GM12865 (cell line): ENCODE measurements at regions not wholly inside any gene's neighbourhood (a gene's known extent, or its start where the extent isn't known, plus 50 kb on each side); places are given as distances from the start of the nearest gene placed in this dataset.

Experiments used
- DNase-seq: peaks from one replicate; pipeline ENCODE4 v3.0.0; 2010; ENCODE audit warnings: low read depth
- H3K4me3 ChIP-seq: 2 replicates; pipeline ENCODE4 v1.5.1; 2011; ENCODE audit warnings: mild to moderate bottlenecking, low read depth, low read length, control low read depth
- TF ChIP-seq, protein P1 (sequence below): IDR thresholded peaks from 2 replicates; pipeline ENCODE4 v1.5.1; 2011; ENCODE audit warnings: low read length, control low read depth, low read depth, inconsistent platforms; ENCODE audit not compliant: insufficient read depth; ENCODE audit errors: missing control alignments

DNA sequence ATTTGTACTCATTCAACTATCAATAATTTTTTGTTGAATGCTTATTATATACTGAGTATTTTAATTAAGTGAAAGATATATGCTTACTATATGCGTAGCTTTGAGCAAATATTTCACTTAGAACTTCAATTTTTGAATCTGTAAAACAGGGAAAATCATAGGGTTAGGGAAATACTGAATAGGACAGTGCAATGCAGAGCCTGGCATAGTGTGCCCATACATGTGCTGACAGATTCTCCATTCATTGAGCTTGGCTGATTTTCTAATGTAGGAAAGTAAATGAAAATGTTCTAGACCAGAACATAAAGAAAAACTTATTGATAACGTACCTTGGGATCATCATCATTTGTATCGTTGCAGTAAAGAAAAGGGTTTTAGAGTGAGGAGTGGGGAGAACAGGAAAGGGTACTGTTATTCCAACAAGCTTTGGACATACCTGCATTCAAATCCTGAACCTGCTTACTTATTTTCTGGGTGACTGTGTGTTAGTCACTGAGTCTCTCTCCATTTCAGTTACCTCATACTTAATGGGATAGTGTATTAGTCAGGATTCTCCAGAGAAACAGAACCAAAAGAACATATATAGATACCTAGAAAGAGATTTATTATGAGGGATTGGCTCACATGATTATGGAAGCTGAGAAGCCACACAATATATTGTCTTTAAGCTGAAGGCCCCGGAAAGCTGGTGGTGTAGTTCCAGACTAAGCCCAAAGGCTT lies 436.4 kb downstream of the ADAMTS20 start:
- no peak overlapping the region for H3K4me3 ChIP-seq
- TF ChIP-seq, protein P1, sequence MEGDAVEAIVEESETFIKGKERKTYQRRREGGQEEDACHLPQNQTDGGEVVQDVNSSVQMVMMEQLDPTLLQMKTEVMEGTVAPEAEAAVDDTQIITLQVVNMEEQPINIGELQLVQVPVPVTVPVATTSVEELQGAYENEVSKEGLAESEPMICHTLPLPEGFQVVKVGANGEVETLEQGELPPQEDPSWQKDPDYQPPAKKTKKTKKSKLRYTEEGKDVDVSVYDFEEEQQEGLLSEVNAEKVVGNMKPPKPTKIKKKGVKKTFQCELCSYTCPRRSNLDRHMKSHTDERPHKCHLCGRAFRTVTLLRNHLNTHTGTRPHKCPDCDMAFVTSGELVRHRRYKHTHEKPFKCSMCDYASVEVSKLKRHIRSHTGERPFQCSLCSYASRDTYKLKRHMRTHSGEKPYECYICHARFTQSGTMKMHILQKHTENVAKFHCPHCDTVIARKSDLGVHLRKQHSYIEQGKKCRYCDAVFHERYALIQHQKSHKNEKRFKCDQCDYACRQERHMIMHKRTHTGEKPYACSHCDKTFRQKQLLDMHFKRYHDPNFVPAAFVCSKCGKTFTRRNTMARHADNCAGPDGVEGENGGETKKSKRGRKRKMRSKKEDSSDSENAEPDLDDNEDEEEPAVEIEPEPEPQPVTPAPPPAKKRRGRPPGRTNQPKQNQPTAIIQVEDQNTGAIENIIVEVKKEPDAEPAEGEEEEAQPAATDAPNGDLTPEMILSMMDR = no peak
- no peak for DNase-seq

DNA sequence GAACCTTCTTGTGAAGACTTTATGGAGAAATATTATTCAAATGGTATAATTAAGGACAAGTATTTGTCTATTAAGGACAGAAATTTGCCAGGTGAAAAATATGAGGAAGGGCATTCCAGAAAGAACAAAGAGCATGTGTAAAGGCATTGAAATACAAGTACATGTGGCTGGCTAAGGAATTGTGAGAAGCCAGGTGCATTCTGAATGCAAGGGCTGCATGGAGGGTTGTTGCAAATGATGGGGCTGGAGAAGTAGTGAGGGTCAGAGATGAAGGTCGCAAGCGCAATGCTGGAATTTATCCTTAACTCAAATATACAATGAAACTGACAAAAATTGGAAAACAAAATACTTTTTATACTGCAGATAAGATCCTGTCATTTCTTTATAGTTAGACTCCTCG lies 437.7 kb downstream of the ADAMTS20 start:
- H3K4me3 ChIP-seq = no peak overlapping the region
- TF ChIP-seq, protein P1 = no peak
- DNase-seq = no peak

DNA sequence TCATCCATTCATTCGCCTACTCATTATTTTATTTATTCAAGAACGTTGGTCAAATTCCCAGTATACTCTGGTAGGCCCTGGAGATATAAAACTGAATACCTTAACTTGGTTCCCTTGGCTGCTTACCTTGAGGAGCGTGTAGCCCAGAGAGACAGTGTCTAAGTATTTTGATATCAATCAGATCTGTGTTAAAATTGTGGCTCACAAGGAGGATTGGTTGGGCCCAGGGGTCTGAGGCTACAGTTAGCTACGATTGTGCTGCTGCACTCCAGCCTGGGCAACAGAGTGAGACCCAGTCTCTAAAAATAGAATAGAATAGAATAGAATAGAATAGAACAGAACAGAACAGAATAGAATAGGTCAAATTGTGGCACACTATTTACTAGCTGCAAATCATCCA lies 438.4 kb downstream of the ADAMTS20 start:
- TF ChIP-seq, protein P1 = no peak
- no peak for DNase-seq
- no peak overlapping the region for H3K4me3 ChIP-seq

DNA sequence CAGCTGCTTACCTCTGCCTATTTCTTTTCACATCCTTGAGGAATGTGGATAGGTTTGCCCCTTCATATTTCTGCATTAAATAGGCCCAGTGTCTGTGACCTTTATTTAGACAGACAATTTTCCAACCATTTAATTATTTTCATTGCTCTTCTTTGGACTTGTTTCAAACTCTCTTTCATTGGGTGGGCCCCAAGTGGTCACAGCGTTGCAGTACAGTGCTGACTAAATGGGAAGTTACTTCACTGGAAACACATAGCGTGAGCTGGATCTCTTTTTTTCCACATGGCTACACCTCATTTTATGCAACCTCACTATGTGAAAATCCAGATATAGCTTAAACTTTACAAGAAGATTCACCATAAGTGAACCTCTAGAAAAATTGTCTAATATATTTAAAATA lies 438.9 kb downstream of the ADAMTS20 start:
- no peak overlapping the region for H3K4me3 ChIP-seq
- TF ChIP-seq, protein P1 = no peak
- no peak for DNase-seq

DNA sequence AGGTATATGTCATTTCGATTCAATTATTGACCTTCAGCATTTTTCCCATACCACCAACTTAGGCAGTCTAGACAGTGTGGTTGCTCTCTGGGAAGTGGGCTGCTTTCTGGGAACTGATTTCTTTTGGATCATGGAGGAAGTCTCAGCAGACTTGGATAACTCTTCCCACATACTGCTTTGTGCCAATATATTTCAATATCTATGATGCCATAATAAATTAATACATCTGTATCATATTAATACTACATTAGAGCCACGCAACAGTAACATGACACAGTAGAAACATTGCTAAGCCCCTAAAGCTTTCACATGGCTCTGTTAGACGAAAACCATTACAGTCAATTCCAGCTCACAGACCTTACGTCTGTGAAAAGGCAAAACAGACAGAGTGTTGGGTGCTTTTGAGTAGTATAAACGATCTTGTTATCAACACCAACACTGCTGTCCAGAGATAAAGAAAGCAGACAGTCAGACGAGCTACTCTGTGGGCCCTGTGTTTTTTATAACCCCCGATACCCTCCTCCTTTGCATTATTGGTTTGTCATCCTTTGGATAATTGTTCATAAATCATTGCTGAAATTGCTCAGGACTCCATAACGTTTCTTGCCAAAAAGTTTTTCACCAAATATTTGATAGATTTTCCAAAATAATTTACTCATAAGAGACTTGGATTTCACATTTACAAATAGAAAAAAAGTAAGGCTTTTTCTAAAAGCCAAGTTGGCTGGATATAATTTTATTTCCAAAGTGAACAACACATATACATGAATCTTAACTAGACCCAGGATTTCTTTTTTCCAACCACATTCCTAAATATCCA lies 439.7 kb downstream of the ADAMTS20 start:
- no peak for DNase-seq
- H3K4me3 ChIP-seq = no peak overlapping the region
- TF ChIP-seq, protein P1 = no peak

DNA sequence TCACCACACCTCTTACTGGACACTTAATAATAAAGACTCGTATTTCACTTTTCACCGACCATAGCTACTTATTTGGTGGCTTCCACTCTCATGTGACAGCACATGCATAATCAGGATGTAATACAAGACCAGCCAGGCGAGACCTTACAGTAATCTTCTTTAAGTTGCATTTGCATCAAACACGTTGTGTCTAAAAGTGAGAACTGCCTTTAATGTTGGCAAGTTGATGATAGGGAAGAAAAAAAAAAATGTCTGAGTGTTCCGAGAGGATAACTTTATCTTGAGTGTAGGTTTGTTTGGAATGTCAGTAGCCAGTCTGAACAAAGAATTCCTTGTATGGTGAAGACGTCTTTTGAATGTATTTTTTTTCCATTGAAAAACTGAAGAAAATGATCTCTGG lies 440.4 kb downstream of the ADAMTS20 start:
- TF ChIP-seq, protein P1 = no peak
- no peak for DNase-seq
- no peak overlapping the region for H3K4me3 ChIP-seq
